Common myeloid progenitor, CD34-positive (primary cell): ENCODE measurements at regions not wholly inside any gene's neighbourhood (a gene's known extent, or its start where the extent isn't known, plus 50 kb on each side); places are given as distances from the start of the nearest gene placed in this dataset.

Source experiments
- CTCF ChIA-PET: fragments of 350-600 bp; sonication (Branson Sonifier 250); formaldehyde crosslinking; loops from one replicate; lab custom pipeline; 2021; ENCODE audit warnings: antibody characterized with exemption; lab: Charles Lee
- POLR2A ChIA-PET: fragments of 350-600 bp; sonication (Branson Sonifier 250); formaldehyde crosslinking; loops from one replicate; lab custom pipeline; 2021; ENCODE audit warnings: antibody characterized with exemption; lab: Charles Lee
- DNase-seq, 3 donors: peaks; one replicate each; pipeline versions ENCODE4 v3.0.0 to v3.0.0-alpha.2; 2013
- H3K27ac ChIP-seq, 2 experiments: 1 replicate in 1 of 2; 2 replicates in 1 of 2; pipeline ENCODE4 v1.7.0; 2013; ENCODE audit warnings: inconsistent platforms in 2 of 2, low read length in 2 of 2, mild to moderate bottlenecking in 2 of 2, low read depth in 1 of 2, moderate library complexity in 1 of 2; ENCODE audit not compliant: severe bottlenecking in 2 of 2, insufficient read depth in 1 of 2, poor library complexity in 1 of 2
- H3K27me3 ChIP-seq, 5 experiments: replicated peaks in 2 of 5; 1 replicate in 3 of 5; 2 replicates in 2 of 5; pipeline versions ENCODE4 v1.6.1 to v1.7.0; 2013; ENCODE audit warnings: low read length in 4 of 5, mild to moderate bottlenecking in 2 of 5, moderate library complexity in 2 of 5, inconsistent platforms in 1 of 5; ENCODE audit not compliant: insufficient read depth in 5 of 5, control insufficient read depth in 4 of 5
- H3K36me3 ChIP-seq, 4 experiments: 1 replicate in 2 of 4; 2 replicates in 2 of 4; pipeline versions ENCODE4 v1.6.1 to v1.7.0; 2013; ENCODE audit warnings: low read length in 3 of 4, control low read depth in 1 of 4, mild to moderate bottlenecking in 1 of 4; ENCODE audit not compliant: control insufficient read depth in 4 of 4, insufficient read depth in 4 of 4
- H3K4me1 ChIP-seq, 4 experiments: 1 replicate in 3 of 4; 2 replicates in 1 of 4; pipeline versions ENCODE4 v1.6.1 to v1.7.1; 2013; ENCODE audit warnings: low read length in 3 of 4, mild to moderate bottlenecking in 3 of 4, control low read depth in 1 of 4, inconsistent platforms in 1 of 4, moderate library complexity in 1 of 4; ENCODE audit not compliant: control insufficient read depth in 4 of 4, insufficient read depth in 4 of 4; ENCODE audit errors: control extremely low read depth in 1 of 4
- H3K4me3 ChIP-seq, 7 experiments: 1 replicate in 4 of 7; 2 replicates in 3 of 7; pipeline versions ENCODE4 v1.5.1 to v1.7.0; 2013; ENCODE audit warnings: mild to moderate bottlenecking in 7 of 7, low read length in 6 of 7, moderate library complexity in 6 of 7, inconsistent platforms in 2 of 7, low read depth in 2 of 7, control low read depth in 1 of 7; ENCODE audit not compliant: insufficient read depth in 4 of 7, control insufficient read depth in 1 of 7; ENCODE audit errors: extremely low read depth in 1 of 7
- H3K9me3 ChIP-seq, 5 experiments: 1 replicate in 4 of 5; 2 replicates in 1 of 5; pipeline versions ENCODE4 v1.6.1 to v1.7.1; 2013; ENCODE audit warnings: low read length in 4 of 5, mild to moderate bottlenecking in 2 of 5, inconsistent platforms in 1 of 5, low read depth in 1 of 5, moderate library complexity in 1 of 5; ENCODE audit not compliant: control insufficient read depth in 4 of 5, insufficient read depth in 2 of 5; ENCODE audit errors: control extremely low read depth in 1 of 5
- WGBS: methylation state at CpG from one replicate; pipeline ENCODE4 v1.1.5; 2013; ENCODE audit not compliant: insufficient coverage; 5-methylcytosine and 5-hydroxymethylcytosine counted together

DNA sequence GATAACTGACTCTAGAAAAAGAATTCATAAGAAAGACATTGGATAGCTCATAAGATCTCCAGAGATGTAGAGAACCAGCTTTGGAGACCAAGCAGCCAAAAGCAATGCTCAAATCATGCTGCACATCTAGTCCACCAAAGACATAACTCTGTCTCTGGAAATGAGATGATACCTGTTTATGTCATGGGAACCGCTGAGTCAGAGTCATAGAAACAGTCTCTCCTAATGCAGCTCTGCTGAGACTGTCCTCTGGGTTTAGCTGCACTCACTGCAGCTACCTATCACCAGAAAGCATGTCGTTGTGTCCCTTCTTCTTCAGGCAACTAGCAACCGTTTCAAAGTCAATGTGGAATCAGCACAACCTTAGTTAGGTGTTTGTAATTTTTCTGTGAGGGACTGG lies 218.5 kb upstream of the ROBO1 start:
- ChIA-PET POLR2A (no interaction called here), CTCF (no interaction called here)
- Histone ChIP-seq H3K27me3 (no peaks in the 10 kb centered on the region), H3K27ac (no peak overlapping the region), H3K9me3 (no peaks in the 10 kb centered on the region), H3K4me1 (no peaks in the 10 kb centered on the region), H3K36me3 (no peaks in the 10 kb centered on the region), H3K4me3 (no peak overlapping the region)
- no peak for DNase-seq
- 95% methylated on average over 2 of the region's 3 CpGs for WGBS

DNA sequence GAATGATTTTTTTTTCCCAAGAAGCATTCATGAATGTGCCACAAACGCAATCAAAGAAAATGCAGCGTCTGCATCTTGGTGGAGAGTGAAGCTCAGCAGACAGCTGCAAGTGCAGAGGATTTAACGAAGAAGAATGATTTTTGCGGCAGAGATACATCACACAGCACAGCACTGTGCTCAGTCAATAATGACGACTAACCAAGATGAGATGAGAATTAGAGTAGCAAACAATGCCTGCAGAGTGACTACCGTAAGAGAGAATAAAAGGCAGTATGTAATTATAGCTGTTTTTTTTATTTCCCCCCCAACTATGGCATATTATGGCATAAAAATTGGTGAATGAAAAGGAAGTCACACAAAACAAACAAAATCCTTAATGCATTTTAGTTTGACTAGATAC lies 218.0 kb upstream of the ROBO1 start:
- 100% methylated on average over 4 of the region's 6 CpGs for WGBS

GRCh38 chr3:79983118-79983517 lies 215.3 kb upstream of the ROBO1 start:
- ChIA-PET POLR2A (no interaction called here), CTCF (interaction anchor here (0.7 kb wide), 1 partner anchor 35 kb away, joined by 3 read pairs; no protein-coding TSS in a partner anchor)
- WGBS, result no CpG with 5 or more reads among the region's 1 CpG
- H3K4me3 ChIP-seq, result no peak overlapping the region
- H3K27ac ChIP-seq, result no peak overlapping the region
- no peaks in the 10 kb centered on the region for H3K36me3 ChIP-seq
- no peaks in the 10 kb centered on the region for H3K9me3 ChIP-seq
- no peaks in the 10 kb centered on the region for H3K4me1 ChIP-seq
- no peak for DNase-seq
- H3K27me3 ChIP-seq, result no peaks in the 10 kb centered on the region

More for the DNA sequence above, 218.0 kb upstream of the ROBO1 start:
- no peaks in the 10 kb centered on the region for H3K4me1 ChIP-seq
- CTCF ChIA-PET, result no interaction called here
- no peak for DNase-seq
- POLR2A ChIA-PET, result no interaction called here
- H3K27me3 ChIP-seq, result no peaks in the 10 kb centered on the region
- H3K4me3 ChIP-seq, result no peak overlapping the region
- H3K27ac ChIP-seq, result no peak overlapping the region
- no peaks in the 10 kb centered on the region for H3K9me3 ChIP-seq
- no peaks in the 10 kb centered on the region for H3K36me3 ChIP-seq

- WGBS, result 100% methylated on average over 3 of the region's 3 CpGs
- CTCF ChIA-PET, result no interaction called here
Measured at GRCh38 chr3:79979990-79980389, 212.2 kb upstream of the ROBO1 start.

GRCh38 chr3:79976466-79976865 lies 208.7 kb upstream of the ROBO1 start:
- H3K27me3 ChIP-seq, result no peaks in the 10 kb centered on the region
- ChIA-PET POLR2A (interaction anchor here (0.6 kb wide), 1 partner anchor 60 kb away, joined by 3 read pairs; no protein-coding TSS in a partner anchor), CTCF (no interaction called here)
- no peak for DNase-seq
- WGBS, result no CpG with 5 or more reads among the region's 1 CpG
- no peaks in the 10 kb centered on the region for H3K4me1 ChIP-seq
- no peak overlapping the region for H3K4me3 ChIP-seq
- no peaks in the 10 kb centered on the region for H3K9me3 ChIP-seq
- H3K36me3 ChIP-seq, result no peaks in the 10 kb centered on the region
- no peak overlapping the region for H3K27ac ChIP-seq

More at GRCh38 chr3:79979990-79980389, 212.2 kb upstream of the ROBO1 start:
- Histone ChIP-seq H3K27ac (no peak overlapping the region), H3K9me3 (no peaks in the 10 kb centered on the region), H3K36me3 (no peaks in the 10 kb centered on the region), H3K27me3 (no peaks in the 10 kb centered on the region), H3K4me3 (no peak overlapping the region), H3K4me1 (no peaks in the 10 kb centered on the region)
- no peak for DNase-seq
- POLR2A ChIA-PET, result no interaction called here

DNA sequence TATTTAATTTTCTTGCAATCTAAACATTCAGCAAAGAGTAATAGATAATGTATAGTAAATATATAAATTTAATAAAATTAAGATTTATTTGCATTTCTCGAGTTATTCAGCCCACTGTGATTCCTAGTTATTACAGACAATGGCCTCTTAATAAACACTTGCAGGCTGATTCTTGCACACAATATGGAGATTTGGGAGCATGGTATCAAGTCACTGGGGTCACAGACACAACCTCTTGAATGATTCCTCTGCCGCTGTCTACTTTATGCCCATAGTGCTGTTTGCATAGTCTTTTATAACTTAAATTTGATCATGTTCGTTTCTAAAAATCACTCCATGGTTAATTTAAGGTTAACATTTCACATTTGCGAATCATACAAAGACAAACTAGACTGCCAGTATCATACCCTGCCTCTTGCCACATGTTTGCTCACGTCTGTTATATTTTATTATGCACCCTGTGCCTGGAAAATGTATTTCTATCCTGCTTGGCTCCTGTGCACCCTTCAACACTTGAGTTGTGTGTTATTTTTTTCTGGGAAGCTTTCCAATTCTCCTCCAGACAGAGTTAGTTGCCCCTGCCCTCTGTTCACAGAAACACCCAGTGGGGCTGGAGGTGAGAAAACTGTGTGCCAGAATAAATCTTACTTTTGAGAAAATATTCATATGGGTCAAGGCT lies 206.3 kb upstream of the ROBO1 start:
- Histone ChIP-seq H3K27me3 (no peaks in the 10 kb centered on the region), H3K9me3 (no peaks in the 10 kb centered on the region), H3K4me1 (no peaks in the 10 kb centered on the region), H3K27ac (no peak overlapping the region), H3K36me3 (no peaks in the 10 kb centered on the region), H3K4me3 (no peak overlapping the region)
- WGBS, result 95% methylated on average over 2 of the region's 5 CpGs
- CTCF ChIA-PET, result no interaction called here
- no peak for DNase-seq
- POLR2A ChIA-PET, result no interaction called here

- no peaks in the 10 kb centered on the region for H3K9me3 ChIP-seq
- no peak for DNase-seq
- H3K27me3 ChIP-seq, result no peaks in the 10 kb centered on the region
- no peaks in the 10 kb centered on the region for H3K4me1 ChIP-seq
- CTCF ChIA-PET, result no interaction called here
- POLR2A ChIA-PET, result no interaction called here
- WGBS, result no CpG with 5 or more reads among the region's 1 CpG
- H3K27ac ChIP-seq, result no peak overlapping the region
- no peaks in the 10 kb centered on the region for H3K36me3 ChIP-seq
- no peak overlapping the region for H3K4me3 ChIP-seq
Measured at GRCh38 chr3:79973482-79973881, 205.7 kb upstream of the ROBO1 start.
